Liver (tissue), 3 donors: ENCODE measurements at regions not wholly inside any gene's neighbourhood (a gene's known extent, or its start where the extent isn't known, plus 50 kb on each side); places are given as distances from the start of the nearest gene placed in this dataset.

ENCODE experiments used
- HNF4G ChIP-seq: IDR thresholded peaks from 2 replicates; pipeline ENCODE4 v1.6.1; 2016; ENCODE audit warnings: antibody characterized with exemption
- RAD21 ChIP-seq, 2 donors: IDR thresholded peaks; 2 replicates each; pipeline ENCODE4 v1.6.1; 2016; ENCODE audit warnings: antibody characterized with exemption in 2 of 2, mild to moderate bottlenecking in 2 of 2
- TAF1 ChIP-seq: conservative IDR thresholded peaks from 2 replicates; pipeline ENCODE4 v1.6.1; 2016; ENCODE audit warnings: antibody characterized with exemption, mild to moderate bottlenecking
- TF ChIP-seq, protein P1 (sequence below): fragments of 150-350 bp; IDR thresholded peaks from 2 replicates; pipeline ENCODE4 v1.5.1; 2017; ENCODE audit warnings: improper control_type of control experiment, low read depth, low read length; ENCODE audit not compliant: missing input control
- TF ChIP-seq, protein P2 (sequence below): IDR thresholded peaks from 2 replicates; pipeline ENCODE4 v1.6.1; 2016; ENCODE audit warnings: antibody characterized with exemption, mild to moderate bottlenecking
- TF ChIP-seq, protein P3 (sequence below): IDR thresholded peaks from 2 replicates; pipeline ENCODE4 v1.6.1; 2016; ENCODE audit warnings: antibody characterized with exemption
- donor health status: healthy.
- donor health status: healthy.

DNA sequence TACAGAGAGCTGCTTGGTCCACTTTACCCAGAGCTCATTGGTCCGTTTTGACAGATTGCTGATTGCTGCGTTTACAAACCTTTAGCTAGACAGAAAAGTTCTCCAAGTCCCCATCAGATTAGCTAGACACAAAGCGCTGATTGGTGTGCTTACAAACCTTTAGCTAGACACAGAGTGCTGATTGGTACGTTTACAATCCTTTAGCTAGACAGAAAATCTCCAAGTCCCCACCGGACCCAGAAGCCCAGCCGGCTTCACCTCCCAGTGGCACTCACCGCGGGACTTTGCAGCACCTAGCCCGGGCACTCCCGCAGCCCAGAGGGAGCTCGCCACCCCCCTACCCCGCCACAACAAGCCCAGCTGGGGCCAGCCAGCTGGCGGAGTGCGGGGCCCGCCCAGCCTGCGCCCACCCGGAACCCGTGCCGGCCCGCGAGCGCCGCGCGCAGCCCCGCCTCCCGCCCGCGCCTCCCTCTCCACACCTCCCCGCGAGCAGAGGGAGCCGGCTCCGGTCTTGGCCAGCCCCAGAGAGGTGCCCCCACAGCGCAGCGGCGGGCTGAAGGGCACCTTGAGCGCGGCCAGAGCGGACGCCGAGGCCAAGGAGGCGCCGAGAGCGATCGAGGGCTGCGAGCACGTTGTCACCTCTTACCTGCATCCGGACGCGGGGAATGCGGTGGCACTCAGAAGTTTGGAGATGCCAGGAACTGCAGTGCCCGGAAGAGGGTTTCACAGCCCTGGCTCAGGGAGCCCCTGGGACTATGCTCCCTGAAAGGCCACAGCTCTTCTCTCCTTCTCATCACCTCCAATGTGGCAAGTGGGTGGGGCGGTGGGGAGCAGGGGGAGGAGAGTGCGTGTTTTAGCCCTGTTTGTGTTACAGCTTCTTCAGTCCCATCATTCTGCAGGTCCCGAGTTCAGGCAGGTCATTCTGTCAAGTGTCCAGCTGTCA is 1504.5 kb downstream of the CDH11 start:
- TF ChIP-seq, protein P1, sequence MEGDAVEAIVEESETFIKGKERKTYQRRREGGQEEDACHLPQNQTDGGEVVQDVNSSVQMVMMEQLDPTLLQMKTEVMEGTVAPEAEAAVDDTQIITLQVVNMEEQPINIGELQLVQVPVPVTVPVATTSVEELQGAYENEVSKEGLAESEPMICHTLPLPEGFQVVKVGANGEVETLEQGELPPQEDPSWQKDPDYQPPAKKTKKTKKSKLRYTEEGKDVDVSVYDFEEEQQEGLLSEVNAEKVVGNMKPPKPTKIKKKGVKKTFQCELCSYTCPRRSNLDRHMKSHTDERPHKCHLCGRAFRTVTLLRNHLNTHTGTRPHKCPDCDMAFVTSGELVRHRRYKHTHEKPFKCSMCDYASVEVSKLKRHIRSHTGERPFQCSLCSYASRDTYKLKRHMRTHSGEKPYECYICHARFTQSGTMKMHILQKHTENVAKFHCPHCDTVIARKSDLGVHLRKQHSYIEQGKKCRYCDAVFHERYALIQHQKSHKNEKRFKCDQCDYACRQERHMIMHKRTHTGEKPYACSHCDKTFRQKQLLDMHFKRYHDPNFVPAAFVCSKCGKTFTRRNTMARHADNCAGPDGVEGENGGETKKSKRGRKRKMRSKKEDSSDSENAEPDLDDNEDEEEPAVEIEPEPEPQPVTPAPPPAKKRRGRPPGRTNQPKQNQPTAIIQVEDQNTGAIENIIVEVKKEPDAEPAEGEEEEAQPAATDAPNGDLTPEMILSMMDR, result no peak
- TF ChIP-seq, protein P2, sequence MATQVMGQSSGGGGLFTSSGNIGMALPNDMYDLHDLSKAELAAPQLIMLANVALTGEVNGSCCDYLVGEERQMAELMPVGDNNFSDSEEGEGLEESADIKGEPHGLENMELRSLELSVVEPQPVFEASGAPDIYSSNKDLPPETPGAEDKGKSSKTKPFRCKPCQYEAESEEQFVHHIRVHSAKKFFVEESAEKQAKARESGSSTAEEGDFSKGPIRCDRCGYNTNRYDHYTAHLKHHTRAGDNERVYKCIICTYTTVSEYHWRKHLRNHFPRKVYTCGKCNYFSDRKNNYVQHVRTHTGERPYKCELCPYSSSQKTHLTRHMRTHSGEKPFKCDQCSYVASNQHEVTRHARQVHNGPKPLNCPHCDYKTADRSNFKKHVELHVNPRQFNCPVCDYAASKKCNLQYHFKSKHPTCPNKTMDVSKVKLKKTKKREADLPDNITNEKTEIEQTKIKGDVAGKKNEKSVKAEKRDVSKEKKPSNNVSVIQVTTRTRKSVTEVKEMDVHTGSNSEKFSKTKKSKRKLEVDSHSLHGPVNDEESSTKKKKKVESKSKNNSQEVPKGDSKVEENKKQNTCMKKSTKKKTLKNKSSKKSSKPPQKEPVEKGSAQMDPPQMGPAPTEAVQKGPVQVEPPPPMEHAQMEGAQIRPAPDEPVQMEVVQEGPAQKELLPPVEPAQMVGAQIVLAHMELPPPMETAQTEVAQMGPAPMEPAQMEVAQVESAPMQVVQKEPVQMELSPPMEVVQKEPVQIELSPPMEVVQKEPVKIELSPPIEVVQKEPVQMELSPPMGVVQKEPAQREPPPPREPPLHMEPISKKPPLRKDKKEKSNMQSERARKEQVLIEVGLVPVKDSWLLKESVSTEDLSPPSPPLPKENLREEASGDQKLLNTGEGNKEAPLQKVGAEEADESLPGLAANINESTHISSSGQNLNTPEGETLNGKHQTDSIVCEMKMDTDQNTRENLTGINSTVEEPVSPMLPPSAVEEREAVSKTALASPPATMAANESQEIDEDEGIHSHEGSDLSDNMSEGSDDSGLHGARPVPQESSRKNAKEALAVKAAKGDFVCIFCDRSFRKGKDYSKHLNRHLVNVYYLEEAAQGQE, result no peak
- TF ChIP-seq HNF4G (no peak), TAF1 (no peak), RAD21 (IDR thresholded peaks at IDR 0.05) (no peak)
- TF ChIP-seq, protein P3, sequence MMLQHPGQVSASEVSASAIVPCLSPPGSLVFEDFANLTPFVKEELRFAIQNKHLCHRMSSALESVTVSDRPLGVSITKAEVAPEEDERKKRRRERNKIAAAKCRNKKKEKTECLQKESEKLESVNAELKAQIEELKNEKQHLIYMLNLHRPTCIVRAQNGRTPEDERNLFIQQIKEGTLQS, result no peak
